Fibroblast of skin of left quadriceps (primary cell): ENCODE measurements at regions not wholly inside any gene's neighbourhood (a gene's known extent, or its start where the extent isn't known, plus 50 kb on each side); places are given as distances from the start of the nearest gene placed in this dataset.
"Not testable (repeated sequence)": the region's sequence is repeated elsewhere in the genome, so short reads cannot be mapped to it uniquely, and the experiment has no call there.

ENCODE experiments used
- DNase-seq, 2 experiments: peaks; one replicate each; pipeline ENCODE4 v3.0.0-alpha.2; 2013; ENCODE audit warnings: low read depth in 2 of 2

DNA sequence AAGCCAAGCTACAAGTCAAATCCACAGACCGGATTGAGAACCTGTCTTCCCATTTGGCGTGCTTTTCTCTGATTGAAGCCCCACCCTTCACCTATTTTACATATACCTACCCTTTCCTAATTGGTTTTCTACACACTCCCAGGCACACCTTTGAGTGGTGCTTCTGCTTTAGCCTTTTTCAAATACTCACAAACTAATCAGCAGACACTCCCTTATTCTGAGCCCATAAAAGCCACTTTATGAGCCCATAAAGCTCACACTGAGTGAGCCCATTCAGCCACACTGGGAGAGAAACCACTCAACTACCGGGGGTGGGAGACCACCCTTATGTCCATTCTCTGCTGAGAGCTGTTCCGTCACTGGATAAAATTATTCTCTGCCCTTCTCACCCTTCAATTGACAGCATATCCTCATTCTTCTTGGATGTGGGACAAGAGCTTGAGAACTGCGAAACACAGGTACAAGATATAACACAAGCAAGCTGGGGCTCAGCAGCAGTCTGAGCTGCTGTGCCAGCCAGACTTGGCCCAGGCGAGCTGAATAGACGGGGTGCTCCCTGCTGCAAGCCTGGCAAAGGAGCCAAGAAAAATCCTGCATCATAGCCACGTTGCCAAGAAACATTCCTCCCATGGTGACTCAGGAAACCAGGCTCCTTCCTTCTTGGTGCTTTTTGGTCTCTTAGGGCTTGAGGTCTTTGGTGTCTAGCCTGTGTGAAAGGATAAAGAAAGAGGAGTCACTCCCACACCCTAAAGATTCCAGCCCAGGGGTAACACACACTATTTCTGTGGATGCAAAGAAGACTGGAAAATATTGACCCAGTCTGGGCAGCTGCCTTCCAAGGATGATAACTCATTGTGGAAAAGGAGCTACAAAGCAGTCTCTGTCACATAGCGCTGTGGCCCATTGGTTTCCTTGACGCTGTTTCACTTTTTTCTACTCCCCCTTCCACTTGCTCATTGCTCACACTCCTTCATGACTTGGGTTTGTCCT, 609.7 kb downstream of the MCTP2 start:
- DNase-seq, result no peak

DNA sequence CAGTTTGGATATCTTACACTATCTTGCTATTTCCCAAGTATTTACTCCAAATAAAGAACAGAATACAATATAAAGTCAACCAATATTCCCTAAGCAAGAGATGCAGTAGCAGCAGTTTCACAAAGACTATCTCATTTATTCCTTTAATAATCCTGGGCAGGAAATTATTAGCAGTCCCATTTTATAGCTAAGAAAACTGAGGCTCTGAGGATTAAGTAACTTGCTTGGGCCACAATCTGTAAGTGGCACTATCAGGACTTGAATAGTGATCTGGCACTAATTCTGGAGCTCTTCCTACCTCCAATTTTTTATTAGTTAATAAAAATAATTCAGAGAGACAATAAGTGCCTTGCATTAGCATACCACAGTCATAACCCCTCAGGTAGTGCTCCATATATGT, 611.7 kb downstream of the MCTP2 start:
- no peak for DNase-seq

DNA sequence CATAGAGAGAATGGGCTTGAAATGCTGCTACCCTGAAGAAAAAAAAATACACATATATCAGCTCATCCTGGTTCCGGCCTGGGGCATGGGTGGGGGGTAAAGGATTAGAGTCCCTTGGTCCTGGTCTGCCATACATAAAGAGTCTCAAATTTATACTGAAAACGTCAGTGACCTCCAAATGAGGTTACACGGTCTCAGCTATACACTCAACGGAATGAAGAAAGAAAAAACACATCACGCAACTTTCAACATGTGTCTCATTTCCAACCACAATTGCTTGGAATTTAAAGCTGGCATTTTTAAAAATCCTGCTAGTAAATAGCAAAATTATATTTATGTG, 612.8 kb downstream of the MCTP2 start:
- no peak for DNase-seq

DNA sequence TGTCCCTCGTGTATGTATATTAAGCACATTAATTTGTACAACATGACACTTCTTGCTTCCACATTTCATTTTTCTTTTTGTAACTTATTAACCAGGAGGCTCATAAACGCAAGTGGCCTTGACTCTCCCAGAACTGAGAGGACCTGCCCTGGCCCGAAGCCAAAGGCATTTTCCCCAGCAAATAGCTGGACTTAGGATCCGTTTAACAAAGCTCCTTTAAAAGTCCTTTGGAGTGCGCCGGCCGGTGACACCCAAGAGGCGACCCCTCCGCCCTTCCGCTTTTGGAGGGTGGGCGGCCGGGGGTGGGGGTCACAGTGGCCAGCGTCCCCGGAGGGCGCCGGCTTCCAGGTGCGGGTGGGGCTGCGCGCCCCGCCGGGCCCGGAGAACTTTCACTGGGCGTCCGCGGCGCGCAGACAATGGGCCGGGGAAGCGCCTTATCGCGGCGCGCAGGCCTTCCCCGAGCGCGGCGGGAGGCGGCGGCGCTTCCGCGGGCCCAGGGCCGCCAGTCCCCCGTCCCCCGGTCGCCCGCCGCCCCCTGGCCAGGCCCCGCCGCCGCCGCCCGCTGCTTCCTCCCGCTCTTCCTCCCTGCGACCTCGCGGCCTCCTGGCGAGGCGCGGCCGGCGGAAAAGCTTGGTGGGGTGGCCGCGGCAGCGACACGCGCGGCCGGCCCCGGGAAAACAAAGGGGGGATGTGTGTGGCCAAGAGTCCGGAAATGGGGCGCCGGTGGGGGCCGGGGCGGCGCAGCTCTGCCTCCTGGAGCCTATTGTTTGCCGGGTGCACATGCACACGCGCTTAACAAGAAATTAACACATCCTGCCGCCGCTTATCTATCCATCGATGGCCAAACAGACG, 613.4 kb downstream of the MCTP2 start:
- DNase-seq, result no peak

DNA sequence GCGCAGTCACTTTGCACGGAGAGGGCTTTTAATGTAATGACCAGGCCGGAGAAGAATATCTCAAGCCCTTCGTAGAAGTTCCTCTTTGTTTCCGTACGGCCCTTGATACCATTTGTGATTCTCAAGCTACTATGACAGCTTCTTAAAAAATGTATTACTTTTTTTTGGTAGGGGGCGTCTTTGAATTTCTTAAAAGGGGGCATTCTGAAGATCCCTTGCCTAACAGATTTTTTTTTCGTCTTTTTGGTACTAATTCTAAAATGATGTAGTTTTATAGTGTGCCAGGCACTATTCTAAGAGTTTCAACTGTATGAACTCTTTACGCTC, 614.0 kb downstream of the MCTP2 start:
- no peak for DNase-seq

DNA sequence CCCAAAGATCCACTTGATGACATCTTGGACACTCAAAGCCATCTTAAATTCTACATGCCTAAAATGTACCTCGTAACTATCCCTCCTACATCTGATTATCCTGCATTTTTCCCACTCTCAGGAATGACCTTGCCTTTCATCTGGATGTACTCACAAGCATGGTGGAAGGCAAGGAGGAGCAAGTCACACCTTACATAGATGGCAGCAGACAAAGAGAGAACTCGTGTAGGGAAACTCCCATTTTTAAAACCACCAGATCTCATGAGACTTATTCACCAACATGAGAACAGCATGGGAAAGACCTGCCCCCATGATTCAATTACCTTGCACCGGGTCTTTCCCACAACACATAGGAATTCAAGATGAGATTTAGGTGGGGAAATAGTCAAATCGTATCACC, 616.0 kb downstream of the MCTP2 start:
- DNase-seq, result no peak

DNA sequence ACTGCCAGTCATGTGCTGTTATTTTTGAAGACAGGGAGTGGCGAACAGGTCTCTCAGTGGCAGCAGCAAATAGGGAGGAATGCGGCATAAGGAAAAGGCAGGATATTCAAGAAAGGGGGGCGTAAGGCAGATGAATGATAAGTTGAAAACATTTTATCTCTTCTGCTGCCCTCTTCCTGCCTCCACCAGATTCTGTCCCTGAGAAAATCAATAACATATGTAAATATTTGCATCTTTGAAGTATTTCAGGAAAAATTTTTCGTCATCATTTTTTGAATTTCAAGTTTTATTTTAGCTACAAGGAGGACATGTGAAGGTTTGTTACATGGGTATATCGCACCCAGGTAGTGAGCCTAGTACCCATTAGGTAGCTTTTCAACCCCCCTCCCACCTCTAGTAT, 616.7 kb downstream of the MCTP2 start:
- DNase-seq, result no peak

DNA sequence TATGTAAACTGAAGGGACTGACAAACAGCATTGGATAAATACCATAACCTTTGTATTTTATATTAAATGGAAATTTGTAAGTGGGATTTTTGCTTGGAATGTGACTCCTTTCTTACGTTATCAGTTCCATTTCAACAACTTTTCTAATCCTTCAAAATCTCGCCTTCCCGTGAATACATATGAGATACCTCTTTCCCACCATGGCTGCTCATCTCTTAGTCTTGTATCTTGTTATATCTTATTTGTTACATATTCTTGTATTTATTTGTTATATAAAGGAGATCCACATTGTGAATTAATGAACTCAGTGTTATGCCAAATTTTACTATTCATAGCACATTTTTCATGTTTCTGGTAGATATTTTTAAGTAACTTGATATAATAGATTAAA, 623.7 kb downstream of the MCTP2 start:
- DNase-seq, result no peak

DNA sequence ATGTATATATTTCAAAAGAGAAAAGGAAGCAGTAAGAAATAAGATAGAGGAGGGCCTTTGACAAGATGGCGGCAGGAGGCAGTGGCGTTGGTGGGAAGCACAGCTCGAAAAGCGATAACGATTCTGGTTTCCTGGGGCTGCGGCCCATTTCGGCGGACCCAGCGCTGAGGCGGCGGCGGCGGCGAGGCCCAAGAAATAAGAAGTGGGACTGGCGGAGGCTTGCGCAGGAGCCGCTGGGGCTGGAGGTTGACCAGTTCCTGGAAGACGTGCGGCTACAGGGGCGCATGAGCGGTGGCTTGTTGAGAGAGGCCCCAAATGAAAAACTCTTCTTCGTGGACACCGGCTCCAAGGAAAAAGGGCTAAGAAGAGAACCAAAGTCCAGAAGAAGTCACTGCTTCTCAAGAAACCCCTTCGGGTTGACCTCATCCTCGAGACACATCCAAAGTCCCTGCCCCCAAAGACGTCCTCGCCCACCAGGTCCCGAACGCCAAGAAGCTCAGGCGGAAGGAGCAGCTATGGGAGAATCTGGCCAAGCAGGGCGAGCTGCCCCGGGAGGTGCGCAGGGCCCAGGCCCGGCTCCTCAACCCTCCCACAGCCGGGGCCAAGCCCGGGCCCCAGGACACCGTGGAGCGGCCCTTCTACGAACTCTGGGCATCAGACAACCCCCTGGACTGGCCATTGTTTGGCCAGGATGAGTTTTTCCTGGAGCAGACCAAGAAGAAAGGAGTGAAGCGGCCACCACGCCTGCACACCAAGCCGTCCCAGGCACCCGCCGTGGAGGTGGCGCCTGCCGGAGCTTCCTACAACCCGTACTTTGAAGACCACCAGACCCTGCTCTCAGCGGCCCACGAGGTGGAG, 624.3 kb downstream of the MCTP2 start:
- DNase-seq, result no peak

DNA sequence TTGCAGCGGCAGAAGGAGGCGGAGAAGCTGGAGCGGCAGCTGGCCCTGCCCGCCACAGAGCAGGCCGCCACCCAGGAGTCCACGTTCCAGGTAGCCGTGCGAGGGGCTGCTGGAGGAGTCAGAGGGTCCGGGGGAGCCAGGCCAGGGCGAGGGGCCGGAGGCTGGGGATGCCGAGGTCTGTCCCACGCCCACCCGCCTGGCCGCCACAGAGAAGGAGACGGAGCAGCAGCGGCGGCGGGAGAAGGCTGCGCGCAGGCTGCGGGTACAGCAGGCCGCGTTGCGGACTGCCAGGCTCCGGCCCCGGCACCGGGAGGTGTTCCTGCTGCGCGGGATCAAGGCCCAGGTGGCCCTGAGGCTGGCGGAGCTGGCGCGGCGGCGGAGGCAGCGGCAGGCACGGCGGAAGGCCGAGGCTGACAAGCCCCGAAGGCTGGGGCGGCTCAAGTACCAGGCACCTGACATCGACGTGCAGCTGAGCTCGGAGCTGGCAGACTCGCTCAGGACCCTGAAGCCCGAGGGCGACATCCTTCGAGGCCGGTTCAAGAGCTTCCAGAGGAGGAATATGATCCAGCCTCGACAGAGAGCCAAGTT, 625.0 kb downstream of the MCTP2 start:
- DNase-seq, result no peak

DNA sequence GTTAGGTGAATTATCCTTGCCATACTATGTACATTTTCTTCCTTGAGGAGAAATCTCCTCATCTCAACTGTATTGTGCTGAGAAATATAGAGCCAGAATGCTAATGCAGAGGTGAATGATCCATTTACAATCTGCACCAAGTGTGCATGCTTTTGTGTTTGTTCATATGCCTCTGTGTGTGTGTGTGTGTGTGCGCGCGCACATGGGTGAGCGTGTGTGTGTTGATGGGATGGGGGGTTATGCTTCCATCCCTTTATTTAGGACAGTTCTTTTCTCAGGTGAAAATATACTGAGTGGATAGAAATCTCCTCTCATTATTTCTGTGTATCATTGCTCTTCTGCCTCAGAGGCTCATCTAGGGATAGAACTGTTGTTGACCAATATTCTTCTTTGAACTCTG, 626.1 kb downstream of the MCTP2 start:
- no peak for DNase-seq

DNA sequence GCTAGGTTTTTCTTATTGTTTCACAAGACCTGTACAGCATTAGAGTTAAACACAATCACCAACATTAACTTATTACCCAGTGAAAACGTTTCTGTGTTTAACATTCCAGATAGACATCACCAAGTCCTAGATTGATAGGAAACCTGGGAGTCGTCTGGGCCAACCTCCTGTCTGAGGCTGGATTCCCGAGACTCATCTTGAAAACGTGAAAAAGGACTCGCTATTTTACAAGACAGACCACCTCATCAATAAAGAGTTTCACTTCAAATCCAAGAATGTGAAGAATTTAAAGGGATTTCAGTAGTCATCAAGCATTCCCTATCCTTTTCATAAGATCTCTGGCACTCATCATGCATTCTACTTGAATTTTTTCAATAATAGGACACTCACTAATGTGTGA, 626.6 kb downstream of the MCTP2 start:
- no peak for DNase-seq

DNA sequence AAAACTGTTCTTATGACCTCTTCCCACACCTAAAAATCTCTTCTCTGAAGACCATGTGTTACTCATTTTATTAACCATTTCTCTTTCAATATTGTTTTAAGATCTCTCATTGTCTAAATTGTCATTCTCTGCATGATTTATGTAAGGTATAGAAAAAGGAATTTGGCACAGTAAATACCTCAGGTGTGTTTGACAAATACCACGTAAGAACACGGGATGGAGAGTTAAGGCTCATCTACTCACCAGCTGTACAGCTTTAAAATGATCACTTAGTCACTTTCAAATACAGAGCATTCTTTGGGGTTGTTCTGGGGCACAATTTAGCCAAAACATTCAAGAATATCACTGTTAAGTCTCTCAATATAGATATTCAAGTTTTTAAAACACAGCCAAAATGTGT, 627.1 kb downstream of the MCTP2 start:
- no peak for DNase-seq

DNA sequence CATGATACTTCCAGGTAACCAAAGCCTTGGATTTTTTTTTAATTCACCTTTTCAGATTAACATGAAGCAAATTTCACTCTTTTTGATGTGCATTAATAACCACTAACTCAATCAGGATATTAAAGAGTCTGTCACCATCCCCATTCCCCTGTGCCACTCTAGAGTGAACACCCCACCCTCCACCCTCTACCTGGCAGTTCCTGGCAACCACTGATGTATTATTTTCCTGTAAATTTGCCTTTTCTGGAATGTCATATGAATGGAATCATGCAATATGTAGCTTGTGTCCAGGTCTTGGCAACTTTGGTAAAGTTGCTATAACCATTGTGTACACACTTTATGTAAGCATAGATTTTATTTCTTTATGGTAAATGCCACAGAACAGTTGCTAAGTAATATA, 627.6 kb downstream of the MCTP2 start:
- no peak for DNase-seq

DNA sequence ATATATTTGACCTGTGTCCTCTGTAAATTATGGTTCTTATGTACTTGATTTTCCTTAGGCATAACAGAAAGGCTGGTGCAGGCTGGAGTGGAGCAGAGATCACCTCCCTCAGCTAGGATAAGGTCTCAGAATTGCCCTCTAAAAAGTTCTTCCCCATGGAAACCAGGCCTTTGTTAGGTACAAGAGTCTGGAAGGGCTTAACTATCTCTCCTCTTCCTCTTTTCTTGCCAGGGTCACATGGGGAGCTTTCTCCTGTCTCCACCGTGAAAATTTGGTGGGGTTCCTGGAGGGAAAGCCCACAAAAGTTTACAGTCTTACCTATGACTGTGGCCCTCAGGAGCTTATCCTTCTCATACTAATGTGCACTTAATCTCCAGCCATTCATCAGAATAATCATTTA, 633.2 kb downstream of the MCTP2 start:
- no peak for DNase-seq

DNA sequence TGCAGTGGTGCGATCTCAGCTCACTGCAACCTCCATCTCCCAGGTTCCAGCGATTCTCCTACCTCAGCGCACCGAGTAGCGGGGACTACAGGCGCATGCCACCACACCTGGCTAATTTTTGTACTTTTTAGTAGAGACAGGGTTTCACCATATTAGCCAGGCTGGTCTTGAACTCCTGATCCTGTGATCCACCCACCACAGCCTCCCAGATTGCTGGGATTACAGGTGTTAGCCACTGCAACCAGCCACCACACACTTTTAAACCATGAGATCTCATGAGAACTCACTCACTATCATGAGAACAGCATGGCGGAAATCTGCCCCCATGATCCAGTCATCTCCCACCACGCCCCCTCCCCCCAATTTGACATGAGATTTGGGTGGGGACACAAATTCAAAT, 636.9 kb downstream of the MCTP2 start:
- DNase-seq, result not testable (repeated sequence)

DNA sequence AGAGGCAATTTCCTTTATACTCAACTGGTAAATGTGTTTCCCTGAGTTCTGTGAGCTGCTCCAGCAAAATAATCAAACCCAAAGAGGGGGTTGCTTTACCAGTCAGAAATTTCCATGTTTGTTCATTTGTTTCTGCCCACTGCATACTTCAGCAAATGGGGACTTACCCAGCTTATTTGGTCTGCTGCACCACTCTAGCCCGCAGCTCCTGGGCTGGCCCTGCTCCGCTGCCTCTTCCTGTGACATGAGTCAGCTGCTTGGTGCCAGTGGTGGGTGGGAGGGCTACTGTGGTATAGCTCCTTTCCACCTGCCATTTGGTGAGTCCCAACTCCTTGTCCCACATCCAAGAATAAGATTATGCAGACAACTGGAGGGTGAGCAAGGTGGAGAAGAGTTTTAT, 644.2 kb downstream of the MCTP2 start:
- DNase-seq, result no peak

DNA sequence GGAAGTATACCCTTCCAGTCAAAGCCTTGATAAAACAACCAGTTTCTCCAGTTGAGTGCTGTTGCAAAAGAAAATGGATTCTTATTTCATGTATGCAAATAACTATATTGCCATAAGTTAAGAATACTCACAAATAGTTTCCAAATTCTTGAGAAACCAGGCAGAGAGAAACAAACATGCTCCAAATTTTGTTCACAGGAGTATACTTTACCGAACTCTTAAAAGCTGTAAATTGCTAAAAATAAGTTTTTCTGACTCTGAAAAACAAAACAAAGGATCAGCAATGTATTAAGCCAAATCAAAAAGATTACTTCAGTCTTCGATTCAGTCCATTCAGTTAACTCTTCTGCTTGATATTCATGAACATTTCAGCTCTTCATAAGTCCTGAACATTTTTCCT, 646.5 kb downstream of the MCTP2 start:
- no peak for DNase-seq

DNA sequence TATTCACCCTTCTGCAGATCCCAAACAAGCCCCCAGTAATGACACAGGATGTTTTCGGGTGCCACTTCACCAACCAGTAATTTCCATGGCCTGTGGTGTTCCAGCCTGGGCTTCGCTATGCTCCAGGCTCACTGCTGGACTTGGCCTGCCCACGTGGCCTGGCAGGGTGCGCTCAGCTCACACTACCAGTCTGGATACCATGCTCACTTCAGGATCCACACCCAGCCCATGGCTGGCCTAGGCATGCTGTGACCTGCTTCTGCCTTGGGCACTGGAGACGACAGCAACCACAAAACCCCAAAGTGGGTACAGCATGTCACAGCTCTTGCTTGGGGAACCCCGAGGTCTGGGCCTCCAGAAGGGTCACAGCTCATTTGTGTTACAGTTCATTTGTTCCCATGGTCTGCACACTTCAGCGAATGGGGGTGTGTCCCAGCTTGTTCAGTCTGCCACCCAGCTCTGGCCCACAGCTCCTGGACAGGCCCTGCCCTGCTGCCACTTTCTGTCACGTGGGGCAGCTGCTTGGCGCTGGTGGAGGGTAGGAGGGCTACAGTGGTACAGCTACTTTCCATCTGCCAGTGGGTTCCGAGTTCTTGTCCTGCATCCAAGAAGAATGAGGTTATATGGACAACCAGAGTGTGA, 650.8 kb downstream of the MCTP2 start:
- DNase-seq, result no peak

DNA sequence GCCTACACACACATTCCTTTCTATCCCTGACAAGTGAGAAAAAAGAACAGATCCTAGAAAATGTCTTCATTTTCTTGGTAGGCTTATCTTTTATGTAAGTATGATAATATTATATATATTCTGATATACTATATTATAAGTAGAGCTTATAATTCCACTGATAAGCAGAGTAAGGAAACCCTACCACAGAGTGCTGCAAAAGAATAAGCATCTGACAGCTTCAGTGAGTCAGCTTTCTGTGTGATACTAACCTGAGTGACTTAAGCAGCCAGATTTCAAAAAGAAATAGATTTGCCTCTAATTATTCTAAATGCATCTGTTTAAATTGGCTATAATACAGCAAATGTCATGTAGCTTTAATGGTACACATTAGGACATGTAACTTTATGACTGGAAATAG, 656.0 kb downstream of the MCTP2 start:
- DNase-seq, result no peak

DNA sequence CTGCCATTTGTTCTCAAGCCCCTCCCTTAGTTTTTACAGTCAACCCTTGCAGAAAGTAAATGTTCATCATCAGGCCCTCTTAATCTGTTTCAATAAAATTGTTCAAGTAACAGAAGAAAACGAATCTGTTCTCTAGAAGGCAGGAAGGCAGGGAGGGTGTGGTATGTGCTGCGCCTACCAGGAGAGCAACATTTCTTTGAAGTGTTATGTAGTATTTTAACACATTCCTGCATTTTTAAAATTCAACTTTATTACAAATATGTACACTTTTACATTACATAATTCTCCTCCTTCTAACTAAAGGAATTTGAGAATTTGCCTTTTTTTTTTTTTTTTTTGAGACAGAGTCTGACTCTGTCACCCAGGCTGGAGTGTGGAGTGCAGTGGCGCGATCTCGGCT, 657.8 kb downstream of the MCTP2 start:
- no peak for DNase-seq
